GM12891 (cell line): ENCODE measurements at regions not wholly inside any gene's neighbourhood (a gene's known extent, or its start where the extent isn't known, plus 50 kb on each side); places are given as distances from the start of the nearest gene placed in this dataset.

Experiments used
- POLR2A ChIP-seq: IDR thresholded peaks from 2 replicates; pipeline ENCODE4 v1.6.1; 2011; ENCODE audit warnings: low read depth, low read length, control low read depth
- TAF1 ChIP-seq: IDR thresholded peaks from 2 replicates; pipeline ENCODE4 v1.6.1; 2011; ENCODE audit warnings: low read depth, low read length, control low read depth

DNA sequence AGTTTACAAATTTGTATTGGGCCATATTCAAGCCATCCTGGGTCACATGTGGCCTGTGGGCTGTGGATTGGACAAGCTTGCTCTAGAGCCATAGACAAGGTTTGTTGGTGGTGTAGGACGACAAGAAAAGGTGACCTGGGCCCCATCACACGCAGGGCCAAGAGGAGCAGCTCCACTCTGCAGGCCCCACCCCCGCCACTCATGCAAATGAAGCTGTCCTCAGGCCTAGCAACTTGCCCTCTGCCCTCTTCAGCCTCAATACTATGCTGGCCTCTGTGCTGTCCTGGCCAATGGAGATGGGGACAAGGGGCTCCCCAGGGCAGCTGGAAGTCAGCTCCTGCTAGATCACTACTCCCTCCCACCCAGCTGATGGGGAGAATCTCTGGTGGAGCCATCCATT, 55.2 kb upstream of the TMEM252 start:
- no peak for TF ChIP-seq TAF1
- TF ChIP-seq POLR2A: no peak
